Loucy (cell line): ENCODE measurements at regions not wholly inside any gene's neighbourhood (a gene's known extent, or its start where the extent isn't known, plus 50 kb on each side); places are given as distances from the start of the nearest gene placed in this dataset.

Experiments used
- H2AFZ ChIP-seq: fragments of 200-600 bp; sonication (generic); 2 replicates; pipeline ENCODE4 v1.6.0; 2016; ENCODE audit warnings: antibody characterized with exemption, mild to moderate bottlenecking, low read length, moderate library complexity
- H3F3A ChIP-seq: fragments of 200-600 bp; 2 replicates; pipeline ENCODE4 v1.6.0; 2016; ENCODE audit warnings: antibody characterized with exemption, low read depth, mild to moderate bottlenecking
- H3K27me3 ChIP-seq: fragments of 200-600 bp; sonication (generic); 2 replicates; pipeline ENCODE4 v1.6.1; 2014; ENCODE audit warnings: low read length, mild to moderate bottlenecking; ENCODE audit not compliant: insufficient read depth, poor library complexity, severe bottlenecking
- H3K36me3 ChIP-seq: fragments of 200-600 bp; sonication (generic); 2 replicates; pipeline ENCODE4 v1.6.1; 2016; ENCODE audit warnings: low read length; ENCODE audit not compliant: insufficient read depth
- H3K4me1 ChIP-seq: fragments of 200-600 bp; sonication (generic); 2 replicates; pipeline ENCODE4 v1.5.1; 2014; ENCODE audit warnings: low read length, mild to moderate bottlenecking; ENCODE audit not compliant: insufficient read depth, poor library complexity, severe bottlenecking
- H3K4me2 ChIP-seq: fragments of 200-600 bp; sonication (generic); 2 replicates; pipeline ENCODE4 v1.6.0; 2014; ENCODE audit warnings: antibody characterized with exemption, low read length, low read depth, mild to moderate bottlenecking; ENCODE audit not compliant: poor library complexity, severe bottlenecking
- H3K4me3 ChIP-seq: fragments of 200-600 bp; sonication (generic); 2 replicates; pipeline ENCODE4 v1.5.1; 2014; ENCODE audit warnings: low read length, mild to moderate bottlenecking, mixed read lengths; ENCODE audit not compliant: poor library complexity, severe bottlenecking
- H3K79me2 ChIP-seq: fragments of 200-600 bp; sonication (generic); 2 replicates; pipeline ENCODE4 v1.6.1; 2014; ENCODE audit warnings: low read length; ENCODE audit not compliant: insufficient read depth
- H3K9ac ChIP-seq: fragments of 200-600 bp; sonication (generic); 2 replicates; pipeline ENCODE4 v1.6.0; 2014; ENCODE audit warnings: mild to moderate bottlenecking, low read depth, low read length, moderate library complexity; ENCODE audit not compliant: poor library complexity, severe bottlenecking
- H3K9me2 ChIP-seq: fragments of 200-600 bp; sonication (generic); replicated peaks from 2 replicates; pipeline ENCODE4 v1.6.1; 2016; ENCODE audit warnings: low read depth, low read length, mixed read lengths
- H3K9me3 ChIP-seq: fragments of 200-600 bp; sonication (generic); 2 replicates; pipeline ENCODE4 v1.6.1; 2014; ENCODE audit warnings: mild to moderate bottlenecking, antibody characterized with exemption, low read length, low read depth; ENCODE audit not compliant: insufficient read depth
- H4K20me1 ChIP-seq: fragments of 200-600 bp; sonication (generic); 2 replicates; pipeline ENCODE4 v1.6.0; 2014; ENCODE audit warnings: antibody characterized with exemption, low read length, mild to moderate bottlenecking; ENCODE audit not compliant: insufficient read depth, poor library complexity, severe bottlenecking
- EZH2phosphoT487 ChIP-seq: fragments of 200-600 bp; IDR thresholded peaks from 2 replicates; pipeline ENCODE4 v1.6.1; 2018; ENCODE audit warnings: antibody characterized with exemption, mild to moderate bottlenecking, moderate library complexity, borderline replicate concordance
- TF ChIP-seq, protein P1 (sequence below): fragments of 200-600 bp; sonication (generic); conservative IDR thresholded peaks from 2 replicates; pipeline ENCODE4 v1.5.1; 2014; ENCODE audit warnings: mild to moderate bottlenecking, antibody characterized with exemption, low read length

DNA sequence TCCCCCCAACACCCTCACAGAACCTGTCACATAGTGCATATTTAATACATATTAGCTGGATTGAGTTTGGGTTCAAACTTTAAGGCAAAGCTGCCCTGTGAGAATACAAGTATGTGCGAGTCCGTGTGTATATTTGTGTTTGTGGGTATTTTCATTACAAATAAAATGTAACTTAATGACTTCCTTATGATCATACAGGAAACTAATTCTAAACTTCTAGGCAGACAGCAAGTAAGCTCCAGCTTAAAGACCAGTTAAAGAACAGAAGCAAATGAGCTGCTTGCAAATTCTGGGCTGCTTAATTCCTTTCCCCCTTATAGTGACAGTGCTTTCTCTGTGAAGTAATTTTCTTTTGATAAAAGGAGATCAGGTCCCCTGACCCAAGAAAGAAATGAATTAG lies 437.6 kb downstream of the TTLL7 start:
- Histone ChIP-seq H3K9me2 (no peaks in the 10 kb centered on the region), H3K4me3 (no peak overlapping the region), H3K9ac (no peak overlapping the region), H3F3A (no peaks in the 10 kb centered on the region), H3K4me1 (no peaks in the 10 kb centered on the region), H2AFZ (no peak overlapping the region), H3K79me2 (no peaks in the 10 kb centered on the region), H3K36me3 (no peaks in the 10 kb centered on the region), H3K9me3 (no peaks in the 10 kb centered on the region), H4K20me1 (no peaks in the 10 kb centered on the region), H3K27me3 (no peaks in the 10 kb centered on the region), H3K4me2 (no peak overlapping the region)
- no peak for TF ChIP-seq EZH2phosphoT487
- TF ChIP-seq, protein P1, sequence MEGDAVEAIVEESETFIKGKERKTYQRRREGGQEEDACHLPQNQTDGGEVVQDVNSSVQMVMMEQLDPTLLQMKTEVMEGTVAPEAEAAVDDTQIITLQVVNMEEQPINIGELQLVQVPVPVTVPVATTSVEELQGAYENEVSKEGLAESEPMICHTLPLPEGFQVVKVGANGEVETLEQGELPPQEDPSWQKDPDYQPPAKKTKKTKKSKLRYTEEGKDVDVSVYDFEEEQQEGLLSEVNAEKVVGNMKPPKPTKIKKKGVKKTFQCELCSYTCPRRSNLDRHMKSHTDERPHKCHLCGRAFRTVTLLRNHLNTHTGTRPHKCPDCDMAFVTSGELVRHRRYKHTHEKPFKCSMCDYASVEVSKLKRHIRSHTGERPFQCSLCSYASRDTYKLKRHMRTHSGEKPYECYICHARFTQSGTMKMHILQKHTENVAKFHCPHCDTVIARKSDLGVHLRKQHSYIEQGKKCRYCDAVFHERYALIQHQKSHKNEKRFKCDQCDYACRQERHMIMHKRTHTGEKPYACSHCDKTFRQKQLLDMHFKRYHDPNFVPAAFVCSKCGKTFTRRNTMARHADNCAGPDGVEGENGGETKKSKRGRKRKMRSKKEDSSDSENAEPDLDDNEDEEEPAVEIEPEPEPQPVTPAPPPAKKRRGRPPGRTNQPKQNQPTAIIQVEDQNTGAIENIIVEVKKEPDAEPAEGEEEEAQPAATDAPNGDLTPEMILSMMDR: no peak

DNA sequence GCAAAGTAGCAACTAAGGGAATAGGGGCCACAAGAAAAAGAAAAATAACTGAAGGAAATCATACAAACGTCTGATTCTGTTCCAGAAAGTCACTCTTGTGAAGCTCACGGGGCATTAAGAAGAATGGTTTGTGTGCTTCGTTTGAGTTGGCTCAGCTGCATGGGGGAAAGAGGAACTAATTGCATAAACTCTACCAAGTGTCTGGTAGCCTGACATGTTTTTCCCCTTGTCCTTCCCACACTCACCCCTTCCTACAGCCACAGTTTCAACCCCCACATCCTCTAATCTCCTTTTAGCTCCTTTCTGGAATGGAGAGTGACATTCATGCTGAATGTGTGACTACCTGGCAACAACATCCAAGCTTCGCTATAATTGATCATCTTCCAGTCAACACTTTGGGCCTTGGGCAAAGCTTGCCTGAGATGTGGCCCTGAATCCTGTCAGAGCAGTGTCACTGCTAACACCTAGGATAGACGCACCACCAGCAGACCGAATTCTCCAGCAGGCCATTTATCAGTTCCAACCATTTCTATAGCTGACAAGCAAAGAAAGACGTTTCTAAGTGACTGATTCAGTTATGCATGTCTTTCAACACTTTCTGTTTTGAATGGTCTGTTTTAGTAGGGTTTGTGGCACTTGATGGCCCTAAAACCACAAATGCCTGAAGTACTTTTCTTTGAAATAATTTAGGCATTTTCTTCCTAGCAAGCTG lies 439.6 kb downstream of the TTLL7 start:
- Histone ChIP-seq H3K4me2 (no peak overlapping the region), H3K9me2 (no peaks in the 10 kb centered on the region), H3K9me3 (no peaks in the 10 kb centered on the region), H3K79me2 (no peaks in the 10 kb centered on the region), H3K36me3 (no peaks in the 10 kb centered on the region), H3K9ac (no peak overlapping the region), H3K27me3 (no peaks in the 10 kb centered on the region), H3K4me1 (no peaks in the 10 kb centered on the region), H3K4me3 (no peak overlapping the region), H4K20me1 (no peaks in the 10 kb centered on the region), H3F3A (no peaks in the 10 kb centered on the region), H2AFZ (no peak overlapping the region)
- TF ChIP-seq, protein P1: no peak
- TF ChIP-seq EZH2phosphoT487: no peak

DNA sequence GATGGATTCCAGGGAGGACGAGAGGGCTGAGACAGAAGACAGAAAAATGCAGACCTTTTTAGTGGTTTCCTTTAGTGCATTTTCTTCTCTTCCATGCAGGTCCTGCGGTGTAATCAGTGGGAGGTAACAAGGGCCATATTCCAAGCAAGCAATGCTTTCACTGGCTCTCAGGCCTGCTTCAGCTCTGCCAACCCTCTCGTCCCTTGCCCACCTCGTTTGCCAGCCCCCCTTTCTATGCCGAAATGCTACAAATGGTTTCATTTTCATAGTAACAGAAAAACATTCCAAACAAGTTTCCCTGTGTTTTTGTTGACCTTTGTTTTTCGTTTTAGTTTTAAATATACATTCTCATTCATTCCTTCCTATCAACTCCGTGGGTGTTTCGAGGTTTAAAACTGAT lies 443.1 kb downstream of the TTLL7 start:
- H3K4me3 ChIP-seq: no peak overlapping the region
- no peaks in the 10 kb centered on the region for H3K36me3 ChIP-seq
- no peak overlapping the region for H2AFZ ChIP-seq
- no peaks in the 10 kb centered on the region for H3K4me1 ChIP-seq
- no peaks in the 10 kb centered on the region for H4K20me1 ChIP-seq
- H3K4me2 ChIP-seq: no peak overlapping the region
- TF ChIP-seq, protein P1: no peak
- no peak for TF ChIP-seq EZH2phosphoT487
- no peaks in the 10 kb centered on the region for H3K9me2 ChIP-seq
- H3F3A ChIP-seq: no peaks in the 10 kb centered on the region
- H3K79me2 ChIP-seq: no peaks in the 10 kb centered on the region
- no peak overlapping the region for H3K9ac ChIP-seq
- no peaks in the 10 kb centered on the region for H3K9me3 ChIP-seq
- H3K27me3 ChIP-seq: no peaks in the 10 kb centered on the region
